GM12878 (cell line): ENCODE measurements at regions not wholly inside any gene's neighbourhood (a gene's known extent, or its start where the extent isn't known, plus 50 kb on each side); places are given as distances from the start of the nearest gene placed in this dataset.

ENCODE experiments used
- ATAC-seq: fragments of 200-7000 bp; cut with Tn5 transposase; 3 replicates; pipeline ENCODE4 v1.9.1; 2020; ENCODE audit warnings: mild to moderate bottlenecking, moderate library complexity
- BruUV-seq: library from RNA; stranded (reverse); fragments of 400-500 nt; replicated peaks from 2 replicates; lab custom pipeline; 2021; lab: Mats Ljungman, UMichigan
- CTCF ChIA-PET: fragments of 300-600 bp; sonication (Branson Sonifier 250); formaldehyde crosslinking; extraction: SDS; loops from one replicate; lab custom pipeline; 2021; ENCODE audit warnings: inconsistent platforms; lab: Yijun Ruan, JAX
- POLR2A ChIA-PET: fragments of 350-600 bp; formaldehyde crosslinking; extraction: SDS; loops from one replicate; lab custom pipeline; 2021; ENCODE audit warnings: inconsistent platforms; lab: Charles Lee
- RAD21 ChIA-PET: fragments of 300-600 bp; sonication (Branson Sonifier 250); formaldehyde crosslinking; loops from one replicate; lab custom pipeline; 2023; ENCODE audit warnings: antibody characterized with exemption; ENCODE audit not compliant: unreplicated experiment; lab: Charles Lee
- SMC1A ChIA-PET: fragments of 300-600 bp; sonication (Branson Sonifier 250); formaldehyde crosslinking; loops from one replicate; lab custom pipeline; 2023; ENCODE audit not compliant: unreplicated experiment, uncharacterized antibody; lab: Charles Lee
- DNase-seq: peaks from one replicate; pipeline ENCODE4 v3.0.0-alpha.2; 2011; ENCODE audit warnings: low read depth, low spot score
- FAIRE-seq: peaks from 3 replicates; lab custom pipeline; 2011; peaks lifted over from hg19 to GRCh38; lab: Jason Lieb, UNC
- H2AFZ ChIP-seq: 2 replicates; pipeline ENCODE4 v1.6.0; 2011; ENCODE audit warnings: low read depth, low read length, control low read depth; ENCODE audit not compliant: control insufficient read depth
- H3K27ac ChIP-seq: 2 replicates; pipeline ENCODE4 v1.5.1; 2011; ENCODE audit warnings: control low read depth; ENCODE audit not compliant: control insufficient read depth, insufficient read depth
- H3K27me3 ChIP-seq, 2 experiments: replicated peaks in 1 of 2; 2 replicates each; pipeline versions ENCODE4 v1.6.0 to v1.6.1; 2011; ENCODE audit warnings: low read length in 1 of 2; ENCODE audit not compliant: control insufficient read depth in 2 of 2, insufficient read depth in 2 of 2
- H3K36me3 ChIP-seq, 2 experiments: 2 replicates each; pipeline ENCODE4 v1.5.1; 2011; ENCODE audit warnings: low read length in 1 of 2; ENCODE audit not compliant: control insufficient read depth in 2 of 2, insufficient read depth in 2 of 2
- H3K4me1 ChIP-seq: 2 replicates; pipeline ENCODE4 v1.6.1; 2011; ENCODE audit warnings: mild to moderate bottlenecking, low read length, moderate library complexity, mixed read lengths; ENCODE audit not compliant: control insufficient read depth, insufficient read depth
- H3K4me2 ChIP-seq: 2 replicates; pipeline ENCODE4 v1.6.0; 2011; ENCODE audit warnings: control low read depth; ENCODE audit not compliant: control insufficient read depth, insufficient read depth
- H3K4me3 ChIP-seq: fragments of 200-600 bp; sonication (generic); 2 replicates; pipeline ENCODE4 v1.5.1; 2016
- H3K79me2 ChIP-seq: 2 replicates; pipeline ENCODE4 v1.6.0; 2011; ENCODE audit warnings: low read length; ENCODE audit not compliant: control insufficient read depth, insufficient read depth
- H3K9ac ChIP-seq: 2 replicates; pipeline ENCODE4 v1.8.0; 2011; ENCODE audit warnings: low read length, control low read depth, mixed read lengths; ENCODE audit not compliant: control insufficient read depth, insufficient read depth
- H3K9me3 ChIP-seq: replicated peaks from 3 replicates; pipeline ENCODE4 v1.5.1; 2011; ENCODE audit warnings: mild to moderate bottlenecking, low read length; ENCODE audit not compliant: control insufficient read depth, insufficient read depth
- H4K20me1 ChIP-seq: 2 replicates; pipeline ENCODE4 v1.6.0; 2011; ENCODE audit not compliant: control insufficient read depth, insufficient read depth
- ASH2L ChIP-seq: fragments of 300-600, 200-600 bp; sonication (generic); IDR thresholded peaks from 2 replicates; pipeline ENCODE4 v1.6.1; 2017; ENCODE audit warnings: low read depth, mild to moderate bottlenecking, borderline replicate concordance
- CEBPB ChIP-seq, 2 experiments: fragments of 150-350 bp in 1 of 2; IDR thresholded peaks; 2 replicates each; pipeline ENCODE4 v1.6.1; 2012 to 2014; ENCODE audit warnings: low read depth in 2 of 2, low read length in 2 of 2, borderline replicate concordance in 1 of 2, inconsistent platforms in 1 of 2
- CEBPZ ChIP-seq: fragments of 150-350 bp; IDR thresholded peaks from 2 replicates; pipeline ENCODE4 v1.6.1; 2016; ENCODE audit warnings: low read depth, low read length
- CREM ChIP-seq: IDR thresholded peaks from 2 replicates; pipeline ENCODE4 v1.6.1; 2014; ENCODE audit warnings: antibody characterized with exemption, low read depth
- HDAC6 ChIP-seq: fragments of 200-600 bp; sonication (generic); IDR thresholded peaks from one replicate; pipeline ENCODE4 v1.8.0; 2017; ENCODE audit warnings: antibody characterized with exemption; ENCODE audit not compliant: unreplicated experiment
- IKZF1 ChIP-seq: fragments of 450-650 bp; conservative IDR thresholded peaks from 2 replicates; pipeline ENCODE4 v1.6.1; 2017; ENCODE audit warnings: antibody characterized with exemption, mild to moderate bottlenecking
- PML ChIP-seq: IDR thresholded peaks from 2 replicates; pipeline ENCODE4 v1.6.1; 2012; ENCODE audit warnings: low read length, inconsistent platforms
- POLR2AphosphoS2 ChIP-seq: IDR thresholded peaks from 2 replicates; pipeline ENCODE4 v1.6.1; 2011; ENCODE audit warnings: low read depth, mild to moderate bottlenecking, low read length, improper control_type of control experiment, moderate library complexity
- RBBP5 ChIP-seq: fragments of 200-600 bp; sonication (generic); conservative IDR thresholded peaks from 2 replicates; pipeline ENCODE4 v1.6.1; 2016
- SUZ12 ChIP-seq: fragments of 200-600 bp; sonication (generic); IDR thresholded peaks from one replicate; pipeline ENCODE4 v1.6.1; 2018; ENCODE audit warnings: antibody characterized with exemption, mild to moderate bottlenecking; ENCODE audit not compliant: unreplicated experiment
- TCF3 ChIP-seq: IDR thresholded peaks from 2 replicates; pipeline ENCODE4 v1.6.1; 2012; ENCODE audit warnings: low read depth, mild to moderate bottlenecking, low read length, borderline replicate concordance; ENCODE audit not compliant: insufficient read depth
- USF1 ChIP-seq: IDR thresholded peaks from 2 replicates; pipeline ENCODE4 v1.6.1; 2011; ENCODE audit warnings: borderline replicate concordance, low read depth, mild to moderate bottlenecking, moderate library complexity, mixed read lengths, low read length; ENCODE audit not compliant: insufficient read depth; ENCODE audit errors: extremely low read length
- WGBS: methylation state at CpG from one replicate; pipeline ENCODE4 v1.1.6; 2016; ENCODE audit warnings: low lambda C conversion rate; ENCODE audit not compliant: insufficient replicate concordance, insufficient coverage; ENCODE audit errors: missing lambda C conversion rate; 5-methylcytosine and 5-hydroxymethylcytosine counted together
- in situ Hi-C: fragments of 300-500 bp; cut with MboI; formaldehyde crosslinking; loops from 9 replicates; pipeline ENCODE4 v1.14.3; 2018; ENCODE audit warnings: mixed read lengths
- intact Hi-C: fragments of 100-400 bp; cut with micrococcal nuclease; formaldehyde crosslinking; loops from one replicate; pipeline ENCODE4 v1.14.2; 2022; ENCODE audit not compliant: unreplicated experiment

GRCh38 chr13:95474992-95475391 is 77.5 kb upstream of the CLDN10 start:
- intact Hi-C loops (loop anchor here (5.0 kb wide), 2 partner anchors 173 to 193 kb away; partner anchors contain the start of gene ABCC4), in situ Hi-C loops (loop anchor here (5.0 to 10.0 kb wide), 2 partner anchors 283 to 800 kb away; no protein-coding TSS in a partner anchor)
- WGBS = 37% methylated on average over 3 of the region's 3 CpGs
- no peaks in the 10 kb centered on the region for H3K79me2 ChIP-seq
- no peaks in the 10 kb centered on the region for H3K36me3 ChIP-seq
- no peak for FAIRE-seq
- no peak overlapping the region for H3K4me2 ChIP-seq
- DNase-seq = no peak
- H3K4me1 ChIP-seq = peaks cover 15% of the 10 kb centered on the region
- no peak overlapping the region for H3K27ac ChIP-seq
- H4K20me1 ChIP-seq = no peaks in the 10 kb centered on the region
- BruUV-seq = no TSS peak
- H3K9ac ChIP-seq = no peak overlapping the region
- ChIA-PET RAD21 (no interaction called here), POLR2A (no interaction called here), CTCF (interaction anchor here (1.3 to 2.3 kb wide), 2 partner anchors 283 to 801 kb away, joined by 3 to 10 read pairs; no protein-coding TSS in a partner anchor), SMC1A (interaction anchor here (1.3 to 2.1 kb wide), 2 partner anchors 71 to 286 kb away, joined by 6 to 7 read pairs; no protein-coding TSS in a partner anchor)
- H2AFZ ChIP-seq = no peak overlapping the region
- H3K9me3 ChIP-seq = peaks cover 3% of the 10 kb centered on the region; the same call in 2 of the 3 replicates
- H3K4me3 ChIP-seq = no peak overlapping the region
- TF ChIP-seq POLR2AphosphoS2 = no peak
- no peak for ATAC-seq
- no peaks in the 10 kb centered on the region for H3K27me3 ChIP-seq

- Histone ChIP-seq H4K20me1 (no peaks in the 10 kb centered on the region), H3K27me3 (no peaks in the 10 kb centered on the region), H3K4me1 (peaks cover 21% of the 10 kb centered on the region), H3K79me2 (no peaks in the 10 kb centered on the region), H3K27ac (no peak overlapping the region), H3K36me3 (no peaks in the 10 kb centered on the region), H3K9ac (no peak overlapping the region), H3K9me3 (peaks cover 3% of the 10 kb centered on the region; the same call in 2 of the 3 replicates), H3K4me3 (no peak overlapping the region), H2AFZ (no peak overlapping the region), H3K4me2 (no peak overlapping the region)
- FAIRE-seq (no peak), ATAC-seq (no peak), DNase-seq (no peak)
- in situ Hi-C loops (loop anchor here (5.0 to 10.0 kb wide), 2 partner anchors 285 to 802 kb away; no protein-coding TSS in a partner anchor), intact Hi-C loops (loop anchor here (5.0 kb wide), 2 partner anchors 175 to 195 kb away; partner anchors contain the start of gene ABCC4)
- no TSS peak for BruUV-seq
- SMC1A ChIA-PET = interaction anchor here (1.1 to 2.1 kb wide), 6 partner anchors 73 to 857 kb away, joined by 3 to 21 read pairs (median 6); no protein-coding TSS in a partner anchor
- CTCF ChIA-PET = interaction anchor here (1.3 to 6.2 kb wide), 4 partner anchors 8 to 802 kb away, joined by 5 to 39 read pairs (median 18); no protein-coding TSS in a partner anchor
- POLR2A ChIA-PET = no interaction called here
- 53% methylated on average over 6 of the region's 6 CpGs for WGBS
- RAD21 ChIA-PET = interaction anchor here (3.3 to 5.6 kb wide), 2 partner anchors 73 to 288 kb away, joined by 16 to 32 read pairs; no protein-coding TSS in a partner anchor
- TF ChIP-seq USF1 = no peak
- no peak for TF ChIP-seq RBBP5
- no peak for TF ChIP-seq HDAC6
- no peak for TF ChIP-seq PML
- TF ChIP-seq TCF3 = no peak
- TF ChIP-seq CEBPB (IDR thresholded peaks at IDR 0.05; ENCODE audit: borderline replicate concordance in 1 of 2, low read depth in 2 of 2, low read length in 2 of 2) = no peak
- TF ChIP-seq ASH2L = no peak
- no peak for TF ChIP-seq CREM
- no peak for TF ChIP-seq SUZ12
- TF ChIP-seq IKZF1 = no peak
- no peak for TF ChIP-seq CEBPZ
These were observed 75.3 kb upstream of the CLDN10 start for GRCh38 chr13:95477187-95477586.
